Cardiac muscle cell (in vitro differentiated cells and primary cell): ENCODE measurements at regions not wholly inside any gene's neighbourhood (a gene's known extent, or its start where the extent isn't known, plus 50 kb on each side); places are given as distances from the start of the nearest gene placed in this dataset.

Source experiments
- DNase-seq, 2 donors: peaks; one replicate each; pipeline versions ENCODE4 v3.0.0 to v3.0.0-alpha.2; 2010 to 2017; ENCODE audit warnings: low read depth in 1 of 2, low spot score in 1 of 2
- H3K27ac ChIP-seq: fragments of 200-600 bp; sonication (generic); 2 replicates; pipeline ENCODE4 v1.5.1; 2016
- H3K27me3 ChIP-seq: fragments of 200-600 bp; sonication (generic); 2 replicates; pipeline ENCODE4 v1.6.0; 2016; ENCODE audit warnings: control low read depth
- H3K36me3 ChIP-seq: fragments of 200-600 bp; sonication (generic); 2 replicates; pipeline ENCODE4 v1.5.1; 2016; ENCODE audit warnings: control low read depth
- H3K4me1 ChIP-seq: fragments of 200-600 bp; sonication (generic); 2 replicates; pipeline ENCODE4 v1.8.1; 2017; ENCODE audit warnings: low read depth, mild to moderate bottlenecking, mixed run types
- H3K4me3 ChIP-seq: fragments of 200-600 bp; sonication (generic); 2 replicates; pipeline ENCODE4 v1.5.1; 2016; ENCODE audit warnings: mild to moderate bottlenecking
- H3K9me3 ChIP-seq: fragments of 200-600 bp; sonication (generic); 2 replicates; pipeline ENCODE4 v1.5.1; 2017; ENCODE audit warnings: low read depth, mild to moderate bottlenecking, control low read depth
- CTCF ChIP-seq: IDR thresholded peaks from 2 replicates; pipeline ENCODE4 v1.5.1; 2012; ENCODE audit warnings: low read depth, mild to moderate bottlenecking, low read length

GRCh38 chr13:22012686-22013085, 341.8 kb downstream of the FGF9 start:
- TF ChIP-seq CTCF = no peak
- H3K4me1 ChIP-seq = no peaks in the 10 kb centered on the region

GRCh38 chr13:22014469-22014868, 343.6 kb downstream of the FGF9 start:
- Histone ChIP-seq H3K36me3 (no peaks in the 10 kb centered on the region), H3K4me3 (no peak overlapping the region), H3K9me3 (no peaks in the 10 kb centered on the region), H3K27me3 (no peaks in the 10 kb centered on the region), H3K4me1 (no peaks in the 10 kb centered on the region), H3K27ac (no peak overlapping the region)
- no peak for DNase-seq
- no peak for TF ChIP-seq CTCF

More at GRCh38 chr13:22012686-22013085, 341.8 kb downstream of the FGF9 start:
- H3K36me3 ChIP-seq = no peaks in the 10 kb centered on the region
- H3K9me3 ChIP-seq = no peaks in the 10 kb centered on the region
- H3K4me3 ChIP-seq = no peak overlapping the region
- no peaks in the 10 kb centered on the region for H3K27me3 ChIP-seq
- DNase-seq = no peak
- no peak overlapping the region for H3K27ac ChIP-seq

GRCh38 chr13:22017226-22017625, 346.4 kb downstream of the FGF9 start:
- no peaks in the 10 kb centered on the region for H3K36me3 ChIP-seq

GRCh38 chr13:22018076-22018835, 347.4 kb downstream of the FGF9 start:
- Histone ChIP-seq H3K27ac (no peak overlapping the region), H3K27me3 (no peaks in the 10 kb centered on the region), H3K9me3 (no peaks in the 10 kb centered on the region), H3K4me1 (no peaks in the 10 kb centered on the region), H3K36me3 (no peaks in the 10 kb centered on the region), H3K4me3 (no peak overlapping the region)
- DNase-seq = no peak
- no peak for TF ChIP-seq CTCF

More at GRCh38 chr13:22017226-22017625, 346.4 kb downstream of the FGF9 start:
- Histone ChIP-seq H3K4me3 (no peak overlapping the region), H3K27me3 (no peaks in the 10 kb centered on the region), H3K27ac (no peak overlapping the region), H3K9me3 (no peaks in the 10 kb centered on the region), H3K4me1 (no peaks in the 10 kb centered on the region)
- no peak for DNase-seq
- TF ChIP-seq CTCF = no peak

- H3K27ac ChIP-seq = no peak overlapping the region
- H3K27me3 ChIP-seq = no peaks in the 10 kb centered on the region
- DNase-seq = no peak
- no peaks in the 10 kb centered on the region for H3K36me3 ChIP-seq
- no peaks in the 10 kb centered on the region for H3K4me1 ChIP-seq
- H3K4me3 ChIP-seq = no peak overlapping the region
- no peak for TF ChIP-seq CTCF
- no peaks in the 10 kb centered on the region for H3K9me3 ChIP-seq
Observed at GRCh38 chr13:22018836-22019210, 347.9 kb downstream of the FGF9 start.
